Stimulated activated CD8-positive, alpha-beta memory T cell treated with anti-CD3 and anti-CD28 coated beads, Interleukin-15, amount 100 ng/mL, for 24 hours (primary cell): ENCODE measurements at regions not wholly inside any gene's neighbourhood (a gene's known extent, or its start where the extent isn't known, plus 50 kb on each side); places are given as distances from the start of the nearest gene placed in this dataset.

Experiments
- DNase-seq: peaks from one replicate; pipeline ENCODE4 v3.0.0-alpha.2; 2020; ENCODE audit warnings: low read depth

- DNase-seq, result no peak
Measured at GRCh38 chr17:72208832-72209231, 88.0 kb downstream of the SOX9 start.

GRCh38 chr17:72212041-72212440 lies 91.2 kb downstream of the SOX9 start:
- no peak for DNase-seq

GRCh38 chr17:72215490-72215889 lies 94.7 kb downstream of the SOX9 start:
- no peak for DNase-seq

GRCh38 chr17:72215928-72216327 lies 95.1 kb downstream of the SOX9 start:
- DNase-seq, result no peak

GRCh38 chr17:72219137-72219823 lies 98.5 kb downstream of the SOX9 start:
- no peak for DNase-seq

- DNase-seq, result no peak
Measured at GRCh38 chr17:72219824-72220493, 99.1 kb downstream of the SOX9 start.

- DNase-seq, result no peak
Measured at GRCh38 chr17:72222661-72223380, 102.0 kb downstream of the SOX9 start.

GRCh38 chr17:72223866-72224291 lies 103.1 kb downstream of the SOX9 start:
- DNase-seq, result no peak

- DNase-seq, result no peak
Measured at GRCh38 chr17:72226322-72226721, 105.5 kb downstream of the SOX9 start.

GRCh38 chr17:72233986-72234385 lies 113.2 kb downstream of the SOX9 start:
- no peak for DNase-seq

- no peak for DNase-seq
Measured at GRCh38 chr17:72234985-72235384, 114.2 kb downstream of the SOX9 start.

GRCh38 chr17:72236980-72237633 lies 116.3 kb downstream of the SOX9 start:
- DNase-seq, result no peak

GRCh38 chr17:72238157-72238673 lies 117.4 kb downstream of the SOX9 start:
- DNase-seq, result no peak

GRCh38 chr17:72239548-72239947 lies 118.7 kb downstream of the SOX9 start:
- no peak for DNase-seq

GRCh38 chr17:72240333-72240732 lies 119.5 kb downstream of the SOX9 start:
- no peak for DNase-seq

GRCh38 chr17:72244494-72244893 lies 123.7 kb downstream of the SOX9 start:
- no peak for DNase-seq

GRCh38 chr17:72244956-72245355 lies 124.1 kb downstream of the SOX9 start:
- no peak for DNase-seq

- DNase-seq, result no peak
Measured at GRCh38 chr17:72249441-72249840, 128.6 kb downstream of the SOX9 start.

GRCh38 chr17:72250206-72250605 lies 129.4 kb downstream of the SOX9 start:
- no peak for DNase-seq

- DNase-seq, result no peak
Measured at GRCh38 chr17:72253597-72253996, 132.8 kb downstream of the SOX9 start.

- no peak for DNase-seq
Measured at GRCh38 chr17:72254808-72255449, 134.1 kb downstream of the SOX9 start.

GRCh38 chr17:72255481-72255880 lies 134.7 kb downstream of the SOX9 start:
- no peak for DNase-seq
